NT2/D1 (cell line): ENCODE measurements at regions not wholly inside any gene's neighbourhood (a gene's known extent, or its start where the extent isn't known, plus 50 kb on each side); places are given as distances from the start of the nearest gene placed in this dataset.

Source experiments
- DNase-seq: peaks from one replicate; pipeline ENCODE4 v3.0.0-alpha.2; 2011; ENCODE audit warnings: low read depth, low spot score
- H3K27me3 ChIP-seq: 2 replicates; pipeline ENCODE4 v1.6.0; 2011; ENCODE audit warnings: mild to moderate bottlenecking; ENCODE audit not compliant: insufficient read length, insufficient read depth
- H3K36me3 ChIP-seq: 2 replicates; pipeline ENCODE4 v1.6.1; 2011; ENCODE audit warnings: mild to moderate bottlenecking, low read length, mixed read lengths; ENCODE audit not compliant: insufficient read depth, insufficient read length
- H3K4me1 ChIP-seq: 2 replicates; pipeline ENCODE4 v1.5.1; 2011; ENCODE audit not compliant: insufficient read depth, insufficient read length
- H3K4me3 ChIP-seq: 2 replicates; pipeline ENCODE4 v1.5.1; 2011; ENCODE audit warnings: low read depth; ENCODE audit not compliant: insufficient read length
- H3K9ac ChIP-seq: 2 replicates; pipeline ENCODE4 v1.6.0; 2011; ENCODE audit warnings: low read depth; ENCODE audit not compliant: insufficient read length
- H3K9me3 ChIP-seq: 2 replicates; pipeline ENCODE4 v1.5.1; 2011; ENCODE audit warnings: mild to moderate bottlenecking, low read length; ENCODE audit not compliant: insufficient read depth
- SUZ12 ChIP-seq: IDR thresholded peaks from 2 replicates; pipeline ENCODE4 v1.6.1; 2011; ENCODE audit not compliant: insufficient read length, insufficient read depth; ENCODE audit errors: extremely low read depth
- YY1 ChIP-seq: IDR thresholded peaks from 2 replicates; pipeline ENCODE4 v1.6.1; 2011; ENCODE audit not compliant: insufficient read length, insufficient read depth
- ZNF274 ChIP-seq: IDR thresholded peaks from 2 replicates; pipeline ENCODE4 v1.6.1; 2011; ENCODE audit warnings: mild to moderate bottlenecking, low read depth, low read length

DNA sequence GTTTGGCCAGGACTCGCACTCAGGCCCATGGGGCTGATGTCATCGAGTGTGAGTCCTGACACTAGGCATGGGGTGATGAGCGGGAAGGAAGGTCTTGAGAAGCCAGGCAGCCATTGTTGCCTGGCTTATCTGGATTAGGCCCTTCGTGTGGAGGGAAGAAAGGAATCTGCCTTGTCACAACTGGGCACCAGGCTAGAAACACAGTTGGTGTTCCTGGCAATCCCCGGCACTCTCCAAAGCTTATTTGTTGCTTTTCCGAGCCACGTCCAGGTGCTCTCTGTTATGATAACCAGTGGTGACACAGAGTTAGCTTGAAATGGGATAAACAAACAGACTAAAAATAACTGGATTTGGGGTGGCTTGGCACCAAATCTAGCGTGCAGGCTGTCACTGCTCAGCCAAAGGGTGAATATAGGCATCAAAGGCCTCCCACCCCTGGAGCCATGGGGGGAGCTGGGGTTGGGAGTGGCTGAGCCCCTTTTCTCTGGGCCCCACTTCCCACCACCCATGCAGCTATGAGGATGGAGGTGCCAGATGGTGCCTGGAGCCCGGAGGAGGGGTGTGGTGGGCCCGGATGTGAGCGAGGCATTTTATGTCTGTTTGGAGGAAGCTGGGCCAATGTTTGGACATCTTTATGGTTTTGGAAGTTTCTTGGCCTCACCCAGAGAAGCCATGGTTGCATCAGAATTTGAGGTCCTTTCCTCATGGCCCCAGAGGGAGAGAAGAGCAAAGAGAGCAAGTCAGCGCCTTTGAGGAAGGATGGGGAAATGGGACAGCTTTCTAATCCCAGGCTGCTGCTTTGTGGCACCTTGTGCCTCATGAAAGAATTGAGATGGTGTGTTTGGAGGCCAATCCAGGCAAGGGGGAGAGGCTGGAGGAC, 98.0 kb upstream of the PITX1 start:
- TF ChIP-seq ZNF274 (no peak), YY1 (no peak), SUZ12 (no peak)
- H3K27me3 ChIP-seq, result no peaks in the 10 kb centered on the region
- no peaks in the 10 kb centered on the region for H3K36me3 ChIP-seq
- no peaks in the 10 kb centered on the region for H3K4me1 ChIP-seq
- no peak for DNase-seq
- H3K9me3 ChIP-seq, result no peaks in the 10 kb centered on the region
- no peak overlapping the region for H3K9ac ChIP-seq
- no peak overlapping the region for H3K4me3 ChIP-seq

DNA sequence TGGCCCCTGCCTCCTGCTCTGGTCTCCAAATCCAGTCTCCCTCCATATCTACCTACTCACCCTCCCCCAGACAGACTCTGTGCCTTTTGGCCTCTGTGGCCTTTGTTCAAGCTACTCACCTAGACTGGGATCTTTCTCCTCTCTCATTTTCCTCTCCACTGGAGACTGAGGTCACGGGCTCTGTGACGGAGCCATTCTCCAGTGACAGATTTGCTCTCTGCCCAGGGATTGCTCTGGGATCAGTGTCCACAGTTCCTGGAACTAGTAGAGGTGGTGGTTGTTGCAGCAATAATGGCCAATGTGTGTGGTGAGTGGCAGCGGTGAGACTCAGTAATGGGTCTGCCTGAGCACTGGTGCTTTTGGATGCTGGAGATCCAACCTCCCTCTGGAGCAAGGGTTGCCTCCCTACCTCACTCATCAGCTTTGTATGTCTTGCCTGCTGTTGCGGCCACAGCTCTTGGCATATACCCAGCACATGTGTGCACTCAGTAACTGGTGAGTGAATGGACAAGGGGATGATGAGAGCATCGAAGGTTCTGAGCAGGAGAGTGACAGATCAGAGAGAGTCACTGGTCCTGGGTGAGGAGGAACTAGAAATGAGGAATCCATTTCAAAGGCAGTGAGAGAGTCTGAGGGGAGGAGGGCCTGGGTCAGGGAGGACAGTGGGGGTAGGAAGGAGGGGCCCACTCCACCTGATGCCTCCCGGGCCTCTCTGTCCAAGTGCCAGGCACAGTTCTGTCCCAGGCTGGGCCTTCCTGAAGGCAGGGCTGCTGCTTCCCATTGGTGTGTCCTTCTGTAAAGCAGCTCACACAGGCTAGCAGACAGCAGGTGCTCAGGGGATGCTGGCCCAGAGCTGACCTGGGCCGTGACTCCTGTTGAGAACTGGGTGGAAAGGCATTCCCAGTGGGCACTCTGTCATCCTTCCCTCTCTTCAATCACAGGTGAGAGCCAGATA, 96.5 kb upstream of the PITX1 start:
- Histone ChIP-seq H3K4me1 (no peaks in the 10 kb centered on the region), H3K36me3 (no peaks in the 10 kb centered on the region), H3K9ac (no peak overlapping the region), H3K4me3 (no peak overlapping the region), H3K9me3 (no peaks in the 10 kb centered on the region), H3K27me3 (no peaks in the 10 kb centered on the region)
- no peak for DNase-seq
- TF ChIP-seq YY1 (no peak), SUZ12 (no peak), ZNF274 (no peak)

DNA sequence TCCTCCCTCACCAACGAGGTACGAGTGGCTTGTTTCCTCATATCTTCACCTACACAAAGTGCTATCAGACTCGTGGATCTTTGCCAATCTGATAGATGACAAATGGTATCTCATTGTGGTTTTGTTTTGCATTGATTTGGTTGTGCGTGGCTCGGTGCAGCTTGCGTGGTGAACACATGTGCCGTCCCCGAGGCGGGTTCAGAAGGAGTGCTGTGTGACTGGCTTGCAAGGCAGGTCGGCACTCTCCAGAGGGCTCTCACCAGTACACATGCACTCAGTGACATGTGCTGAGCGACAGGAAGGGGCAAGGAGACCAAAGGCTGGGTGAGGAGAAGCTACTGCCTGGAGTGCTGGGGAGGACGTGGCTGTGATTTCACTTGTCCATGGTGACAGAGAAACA, 95.3 kb upstream of the PITX1 start:
- DNase-seq, result no peak
- H3K9me3 ChIP-seq, result no peaks in the 10 kb centered on the region
- H3K36me3 ChIP-seq, result no peaks in the 10 kb centered on the region
- TF ChIP-seq YY1, result no peak
- no peak for TF ChIP-seq ZNF274
- no peak for TF ChIP-seq SUZ12
- H3K27me3 ChIP-seq, result no peaks in the 10 kb centered on the region
- no peaks in the 10 kb centered on the region for H3K4me1 ChIP-seq
- no peak overlapping the region for H3K4me3 ChIP-seq
- H3K9ac ChIP-seq, result no peak overlapping the region

DNA sequence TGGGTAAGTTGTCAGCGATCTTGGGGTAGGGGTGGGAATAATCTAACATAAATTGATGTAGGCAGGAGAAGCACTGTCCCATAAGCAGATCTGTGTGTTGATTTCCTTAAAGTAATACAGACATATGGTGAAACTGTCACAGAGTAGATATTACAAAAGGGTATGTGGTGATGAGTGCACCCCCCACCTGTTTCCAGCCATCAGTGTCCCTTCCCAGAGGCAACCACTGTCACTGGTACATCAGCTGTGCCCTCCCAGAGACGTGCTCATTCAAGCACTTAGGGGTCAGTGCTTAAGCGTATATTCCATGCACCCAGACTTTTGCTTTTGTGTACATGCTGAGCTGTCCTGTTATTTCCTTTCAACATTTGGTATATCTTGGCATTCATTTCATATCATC, 94.3 kb upstream of the PITX1 start:
- DNase-seq, result no peak
- TF ChIP-seq SUZ12, result no peak
- TF ChIP-seq YY1, result no peak
- TF ChIP-seq ZNF274, result no peak
- Histone ChIP-seq H3K9me3 (no peaks in the 10 kb centered on the region), H3K4me3 (no peak overlapping the region), H3K27me3 (no peaks in the 10 kb centered on the region), H3K4me1 (no peaks in the 10 kb centered on the region), H3K9ac (no peak overlapping the region), H3K36me3 (no peaks in the 10 kb centered on the region)

DNA sequence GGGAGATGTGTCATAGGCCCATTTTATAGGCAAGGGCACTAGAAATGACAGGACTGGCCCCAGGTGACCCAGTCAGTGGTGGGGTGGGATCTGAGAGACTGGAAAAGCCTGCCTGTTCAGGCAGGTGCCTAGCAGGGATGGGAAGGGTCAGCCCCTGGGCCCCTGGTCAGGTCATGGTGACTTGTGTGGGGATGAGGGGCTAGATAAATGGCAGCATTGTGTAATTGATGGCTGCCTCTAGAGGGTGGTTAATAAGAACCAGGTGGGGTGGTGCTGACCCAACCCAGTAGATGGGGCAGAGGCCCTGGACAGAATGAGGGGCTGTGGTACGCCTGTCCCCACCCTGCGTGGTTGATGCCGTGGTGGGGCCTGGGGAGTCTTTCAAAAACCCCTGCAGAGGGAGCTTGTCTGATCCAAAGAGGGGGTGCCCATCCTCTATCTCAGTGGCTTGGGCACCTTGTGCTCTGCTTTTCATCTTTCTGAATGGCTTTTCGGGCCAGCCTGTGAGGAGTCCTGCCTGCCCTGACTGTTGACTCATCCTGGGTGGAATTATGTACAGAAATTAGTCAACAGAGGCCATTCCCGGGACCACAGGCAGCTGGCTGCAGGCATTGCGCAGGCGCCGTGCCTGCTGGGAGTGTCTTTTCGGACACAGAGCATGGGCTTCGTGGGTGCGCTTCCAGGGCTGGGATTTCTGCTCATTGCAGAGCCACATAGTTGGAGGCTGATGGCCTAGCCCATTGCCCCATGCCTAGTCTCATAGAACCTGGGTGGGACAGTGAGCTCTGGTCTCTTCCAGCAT, 93.6 kb upstream of the PITX1 start:
- Histone ChIP-seq H3K36me3 (no peaks in the 10 kb centered on the region), H3K9me3 (no peaks in the 10 kb centered on the region), H3K4me3 (no peak overlapping the region), H3K4me1 (no peaks in the 10 kb centered on the region), H3K27me3 (no peaks in the 10 kb centered on the region), H3K9ac (no peak overlapping the region)
- TF ChIP-seq YY1 (no peak), SUZ12 (no peak), ZNF274 (no peak)
- no peak for DNase-seq

DNA sequence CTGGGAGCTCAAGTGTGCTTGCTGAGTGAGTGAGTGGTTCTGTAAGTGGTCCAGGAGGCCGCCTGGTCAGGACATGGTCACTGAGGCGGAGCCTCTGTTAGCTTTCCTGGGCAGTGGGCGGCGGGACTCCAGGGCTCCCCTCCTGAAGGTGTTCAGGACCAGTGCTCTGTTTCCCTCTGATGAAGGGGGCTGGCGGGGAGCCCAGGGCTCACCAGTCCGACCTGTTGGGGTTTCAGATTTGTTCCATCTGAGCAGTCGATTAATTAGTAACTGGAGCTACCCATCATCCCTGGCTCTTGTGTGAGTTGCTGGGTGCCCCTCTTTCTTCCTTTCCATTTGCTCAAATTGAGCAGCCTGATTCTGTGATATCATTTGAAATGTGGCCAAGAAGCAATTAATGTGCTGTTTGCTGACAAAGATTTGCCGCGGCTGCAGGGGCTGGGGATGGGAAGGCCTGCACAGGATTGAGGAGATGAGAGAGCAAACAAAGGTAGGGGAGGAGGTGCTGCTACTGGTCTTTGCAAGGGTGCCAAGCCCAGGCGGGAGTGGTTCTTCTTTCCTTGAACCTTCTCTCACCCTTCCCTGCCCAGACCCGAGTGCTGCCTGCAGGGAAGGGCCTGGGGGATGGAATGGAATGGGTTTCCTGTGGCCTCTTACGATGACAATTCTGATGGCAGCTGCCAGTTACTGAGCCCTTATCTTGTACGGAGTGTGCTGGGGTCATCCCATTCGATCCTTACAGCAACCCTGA, 92.8 kb upstream of the PITX1 start:
- no peak for TF ChIP-seq YY1
- H3K36me3 ChIP-seq, result no peaks in the 10 kb centered on the region
- H3K9me3 ChIP-seq, result no peaks in the 10 kb centered on the region
- no peak overlapping the region for H3K4me3 ChIP-seq
- no peaks in the 10 kb centered on the region for H3K27me3 ChIP-seq
- no peak for DNase-seq
- no peak overlapping the region for H3K9ac ChIP-seq
- no peaks in the 10 kb centered on the region for H3K4me1 ChIP-seq
